ENCODE measurements at regions not wholly inside any gene's neighbourhood (a gene's known extent, or its start where the extent isn't known, plus 50 kb on each side); places are given as distances from the start of the nearest gene placed in this dataset.

- H3K27me3 Mint-ChIP-seq (ENCODE audit: low read depth): peaks cover 97% of the 10 kb centered on the region
- Histone ChIP-seq H3K18ac (ENCODE audit: insufficient read length, low read depth, low read length) (no peak overlapping the region), H3K4ac (ENCODE audit: low read depth, low read length) (no peak overlapping the region), H3K79me1 (ENCODE audit: insufficient read depth, low read depth, low read length, poor library complexity, severe bottlenecking) (no peaks in the 10 kb centered on the region), H2BK12ac (ENCODE audit: insufficient read length, low read depth, low read length) (no peak overlapping the region), H3K79me2 (ENCODE audit: insufficient read depth, low read length) (no peaks in the 10 kb centered on the region; the same call in 1 of the 2 replicates), H3K27ac (ENCODE audit: insufficient read length, low read depth, low read length) (no peak overlapping the region), H4K91ac (ENCODE audit: insufficient read length, low read depth, low read length) (no peak overlapping the region), H2BK20ac (ENCODE audit: low read depth, low read length, poor library complexity, severe bottlenecking) (no peak overlapping the region), H2BK15ac (ENCODE audit: low read depth, low read length) (no peak overlapping the region), H3K9ac (ENCODE audit: extremely low read depth, insufficient read length, low read length) (no peak overlapping the region), H3K27me3 (ENCODE audit: insufficient read depth, low read length) (peaks cover 26% of the 10 kb centered on the region; the same call in 1 of the 2 replicates), H2BK5ac (ENCODE audit: insufficient read length, low read length) (no peak overlapping the region), H4K20me1 (ENCODE audit: control insufficient read depth, insufficient read depth, insufficient read length) (no peaks in the 10 kb centered on the region), H3K56ac (ENCODE audit: insufficient read length, low read depth, low read length) (no peak overlapping the region), H4K8ac (replicated peaks; ENCODE audit: insufficient read length, low read depth, low read length) (no peak overlapping the region), H3K9me3 (ENCODE audit: control insufficient read depth, low read depth, low read length) (no peaks in the 10 kb centered on the region), H3K14ac (ENCODE audit: insufficient read depth, low read length) (no peak overlapping the region), H2AK5ac (ENCODE audit: insufficient read length, low read length) (no peak overlapping the region), H3K23me2 (ENCODE audit: insufficient read length, low read depth, low read length, poor library complexity, severe bottlenecking) (no peaks in the 10 kb centered on the region), H3K4me1 (ENCODE audit: insufficient read depth, low read length) (peaks cover 5% of the 10 kb centered on the region; the same call in 1 of the 2 replicates), H4K5ac (ENCODE audit: insufficient read length, low read depth, low read length) (no peak overlapping the region), H3K23ac (ENCODE audit: insufficient read length, low read depth, low read length) (no peak overlapping the region), H3K4me2 (ENCODE audit: insufficient read depth, insufficient read length, low read length) (no peak overlapping the region), H2AFZ (ENCODE audit: low read length) (no peak overlapping the region), H3T11ph (ENCODE audit: low read length) (no peak overlapping the region), H2BK120ac (ENCODE audit: low read depth, low read length, poor library complexity, severe bottlenecking) (no peak overlapping the region)
- peaks cover 37% of the 10 kb centered on the region in 2 experiments for H3K4me1 Mint-ChIP-seq
- TF ChIP-seq, protein P1, sequence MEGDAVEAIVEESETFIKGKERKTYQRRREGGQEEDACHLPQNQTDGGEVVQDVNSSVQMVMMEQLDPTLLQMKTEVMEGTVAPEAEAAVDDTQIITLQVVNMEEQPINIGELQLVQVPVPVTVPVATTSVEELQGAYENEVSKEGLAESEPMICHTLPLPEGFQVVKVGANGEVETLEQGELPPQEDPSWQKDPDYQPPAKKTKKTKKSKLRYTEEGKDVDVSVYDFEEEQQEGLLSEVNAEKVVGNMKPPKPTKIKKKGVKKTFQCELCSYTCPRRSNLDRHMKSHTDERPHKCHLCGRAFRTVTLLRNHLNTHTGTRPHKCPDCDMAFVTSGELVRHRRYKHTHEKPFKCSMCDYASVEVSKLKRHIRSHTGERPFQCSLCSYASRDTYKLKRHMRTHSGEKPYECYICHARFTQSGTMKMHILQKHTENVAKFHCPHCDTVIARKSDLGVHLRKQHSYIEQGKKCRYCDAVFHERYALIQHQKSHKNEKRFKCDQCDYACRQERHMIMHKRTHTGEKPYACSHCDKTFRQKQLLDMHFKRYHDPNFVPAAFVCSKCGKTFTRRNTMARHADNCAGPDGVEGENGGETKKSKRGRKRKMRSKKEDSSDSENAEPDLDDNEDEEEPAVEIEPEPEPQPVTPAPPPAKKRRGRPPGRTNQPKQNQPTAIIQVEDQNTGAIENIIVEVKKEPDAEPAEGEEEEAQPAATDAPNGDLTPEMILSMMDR (conservative IDR thresholded peaks at IDR 0.05): no peak
- no peaks in the 10 kb centered on the region; a peak in 1 of 7 replicates for H3K36me3 Mint-ChIP-seq (ENCODE audit: insufficient read depth in 1 of 3, low read depth in 3 of 3)
- no CpG with 5 or more reads among the region's 4 CpGs for WGBS (ENCODE audit: extremely low coverage, insufficient read length, low lambda C conversion rate)
- no peak overlapping the region for H3K27ac Mint-ChIP-seq
- no peaks in the 10 kb centered on the region; a peak in 1 of 5 replicates for H3K9me3 Mint-ChIP-seq
- no peak for DNase-seq
- H3K4me3 Mint-ChIP-seq: no peak overlapping the region
Observed at GRCh38 chr13:66222926-66223325, 1007.2 kb downstream of the PCDH9 start.
